Kidney (tissue), 13 donors: ENCODE measurements at regions not wholly inside any gene's neighbourhood (a gene's known extent, or its start where the extent isn't known, plus 50 kb on each side); places are given as distances from the start of the nearest gene placed in this dataset.
"Not testable (repeated sequence)": the region's sequence is repeated elsewhere in the genome, so short reads cannot be mapped to it uniquely, and the experiment has no call there.

Source experiments
- DNase-seq, 5 donors: peaks; one replicate each; pipeline ENCODE4 v3.0.0-alpha.2; 2013 to 2020
- FAIRE-seq: peaks from 2 replicates; lab custom pipeline; 2012; peaks lifted over from hg19 to GRCh38; lab: Jason Lieb, UNC
- H3K27ac ChIP-seq, 2 donors: one replicate each; pipeline ENCODE4 v1.7.0; 2013; ENCODE audit warnings: low read depth in 2 of 2, low read length in 2 of 2, inconsistent platforms in 1 of 2
- H3K27me3 ChIP-seq: one replicate; pipeline ENCODE4 v1.7.1; 2013; ENCODE audit warnings: low read length, inconsistent platforms; ENCODE audit not compliant: control insufficient read depth, insufficient read depth
- H3K36me3 ChIP-seq, 3 donors: one replicate each; pipeline versions ENCODE4 v1.7.0 to v1.7.1; 2013; ENCODE audit warnings: low read length in 3 of 3, control low read depth in 1 of 3, inconsistent platforms in 1 of 3; ENCODE audit not compliant: insufficient read depth in 3 of 3, control insufficient read depth in 2 of 3
- H3K4me1 ChIP-seq, 3 donors: one replicate each; pipeline versions ENCODE4 v1.7.0 to v1.7.1; 2013; ENCODE audit warnings: low read length in 3 of 3, inconsistent platforms in 1 of 3, low read depth in 1 of 3; ENCODE audit not compliant: control insufficient read depth in 2 of 3, insufficient read depth in 2 of 3
- H3K4me3 ChIP-seq, 3 donors: one replicate each; pipeline versions ENCODE4 v1.7.0 to v1.8.1; 2013; ENCODE audit warnings: low read length in 3 of 3, control low read depth in 1 of 3, inconsistent platforms in 1 of 3
- H3K9ac ChIP-seq, 3 donors: one replicate each; pipeline versions ENCODE4 v1.7.0 to v1.7.1; 2013; ENCODE audit warnings: low read length in 3 of 3, control low read depth in 1 of 3, inconsistent platforms in 1 of 3
- H3K9me3 ChIP-seq, 3 donors: one replicate each; pipeline versions ENCODE4 v1.7.0 to v1.7.1; 2013; ENCODE audit warnings: low read length in 3 of 3, control low read depth in 1 of 3, inconsistent platforms in 1 of 3; ENCODE audit not compliant: control insufficient read depth in 2 of 3, insufficient read depth in 1 of 3
- intact Hi-C: fragments of 100-400 bp; cut with DNase I; formaldehyde crosslinking; loops from one replicate; pipeline ENCODE4 v1.11.1; 2022
- TF ChIP-seq, protein P1 (sequence below): IDR thresholded peaks from 3 replicates; pipeline ENCODE4 v1.5.1; 2012; ENCODE audit warnings: mild to moderate bottlenecking, moderate library complexity, borderline replicate concordance; ENCODE audit not compliant: insufficient read depth; ENCODE audit errors: extremely low read depth
- donor health status: control.
- donor health status: control.
- donor health status: control.
- donor health status: control.
- donor health status: control.
- donor health status: DM: yes; HTN: yes; CAD: no.
- donor health status: Normal renal cell carcinoma (clear cell type).

DNA sequence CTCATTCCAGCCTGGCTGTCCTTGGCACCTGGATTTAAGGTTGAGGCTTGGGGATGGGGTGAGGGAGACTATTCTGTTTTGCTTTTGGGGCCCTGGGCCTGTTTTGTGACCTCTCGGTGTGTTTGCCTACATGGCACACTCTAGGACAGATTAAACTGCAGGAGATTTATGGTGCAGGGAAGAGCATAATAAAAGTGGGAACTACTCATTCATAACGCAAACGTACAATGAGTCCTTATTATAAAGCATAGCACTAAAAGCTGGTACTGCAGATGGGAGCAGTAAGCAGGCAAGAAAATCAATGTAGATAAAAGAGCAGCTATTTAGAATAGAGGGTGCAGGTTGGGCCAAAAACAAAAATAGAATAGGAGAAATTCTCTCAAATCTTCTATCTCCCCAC lies 238.4 kb downstream of the ACTR3 start:
- H3K27ac ChIP-seq = no peak overlapping the region
- H3K27me3 ChIP-seq = no peaks in the 10 kb centered on the region

DNA sequence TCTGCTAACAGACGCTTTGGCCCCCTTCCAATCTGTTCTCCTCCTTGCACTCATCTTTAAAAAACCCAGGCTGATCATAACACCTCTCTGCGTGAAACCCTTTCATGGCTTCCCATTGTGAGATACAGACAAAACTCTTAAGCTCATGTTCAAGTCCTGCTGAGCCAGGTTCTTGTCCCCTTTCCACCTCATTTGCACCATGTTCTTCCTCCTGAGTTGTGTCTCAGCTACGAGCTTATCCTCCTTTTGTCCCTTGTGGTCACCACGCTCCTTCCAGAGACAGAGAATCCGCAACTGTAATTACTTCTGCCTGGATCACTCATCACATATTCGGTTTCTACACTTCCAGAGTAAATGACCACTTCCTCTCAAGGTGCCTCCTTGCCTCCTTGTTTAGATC lies 238.8 kb downstream of the ACTR3 start:
- Histone ChIP-seq H3K4me1 (no peaks in the 10 kb centered on the region), H3K27ac (no peak overlapping the region), H3K36me3 (no peaks in the 10 kb centered on the region), H3K27me3 (no peaks in the 10 kb centered on the region), H3K4me3 (no peak overlapping the region), H3K9ac (no peak overlapping the region), H3K9me3 (no peaks in the 10 kb centered on the region)
- FAIRE-seq (no peak), DNase-seq (no peak)
- TF ChIP-seq, protein P1, sequence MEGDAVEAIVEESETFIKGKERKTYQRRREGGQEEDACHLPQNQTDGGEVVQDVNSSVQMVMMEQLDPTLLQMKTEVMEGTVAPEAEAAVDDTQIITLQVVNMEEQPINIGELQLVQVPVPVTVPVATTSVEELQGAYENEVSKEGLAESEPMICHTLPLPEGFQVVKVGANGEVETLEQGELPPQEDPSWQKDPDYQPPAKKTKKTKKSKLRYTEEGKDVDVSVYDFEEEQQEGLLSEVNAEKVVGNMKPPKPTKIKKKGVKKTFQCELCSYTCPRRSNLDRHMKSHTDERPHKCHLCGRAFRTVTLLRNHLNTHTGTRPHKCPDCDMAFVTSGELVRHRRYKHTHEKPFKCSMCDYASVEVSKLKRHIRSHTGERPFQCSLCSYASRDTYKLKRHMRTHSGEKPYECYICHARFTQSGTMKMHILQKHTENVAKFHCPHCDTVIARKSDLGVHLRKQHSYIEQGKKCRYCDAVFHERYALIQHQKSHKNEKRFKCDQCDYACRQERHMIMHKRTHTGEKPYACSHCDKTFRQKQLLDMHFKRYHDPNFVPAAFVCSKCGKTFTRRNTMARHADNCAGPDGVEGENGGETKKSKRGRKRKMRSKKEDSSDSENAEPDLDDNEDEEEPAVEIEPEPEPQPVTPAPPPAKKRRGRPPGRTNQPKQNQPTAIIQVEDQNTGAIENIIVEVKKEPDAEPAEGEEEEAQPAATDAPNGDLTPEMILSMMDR = no peak
- intact Hi-C loops = no loop called here

More for the DNA sequence above, 238.4 kb downstream of the ACTR3 start:
- no peak for DNase-seq
- Histone ChIP-seq H3K4me1 (no peaks in the 10 kb centered on the region), H3K36me3 (no peaks in the 10 kb centered on the region), H3K9ac (no peak overlapping the region), H3K4me3 (no peak overlapping the region), H3K9me3 (no peaks in the 10 kb centered on the region)
- no peak for FAIRE-seq
- TF ChIP-seq, protein P1 = no peak
- intact Hi-C loops = no loop called here

DNA sequence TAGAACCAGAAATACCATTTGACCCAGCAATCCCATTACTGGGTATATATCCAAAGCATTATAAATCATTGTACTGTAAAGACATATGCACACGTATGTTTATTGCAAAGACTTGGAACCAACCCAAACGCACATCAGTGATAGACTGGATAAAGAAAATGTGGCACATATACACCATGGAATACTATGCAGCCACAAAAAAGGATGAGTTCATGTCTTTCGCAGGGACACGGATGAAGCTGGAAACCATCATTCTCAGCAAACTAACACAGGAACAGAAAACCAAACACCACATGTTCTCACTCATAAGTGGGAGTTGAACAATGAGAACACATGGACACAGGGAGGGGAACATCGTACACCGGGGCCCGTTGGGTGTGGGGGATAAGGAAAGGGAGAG lies 242.2 kb downstream of the ACTR3 start:
- H3K27ac ChIP-seq, H3K27me3 ChIP-seq, H3K36me3 ChIP-seq, FAIRE-seq, H3K4me1 ChIP-seq, H3K4me3 ChIP-seq, H3K9ac ChIP-seq, intact Hi-C loops, DNase-seq, H3K9me3 ChIP-seq: not testable (repeated sequence)

GRCh38 chr2:114134146-114134545 lies 244.3 kb downstream of the ACTR3 start:
- intact Hi-C loops = no loop called here
- Histone ChIP-seq H3K4me3 (no peak overlapping the region), H3K27me3 (no peaks in the 10 kb centered on the region), H3K9ac (no peak overlapping the region), H3K9me3 (peaks cover 0 to 3% (median 0%) of the 10 kb centered on the region in 3 donors), H3K4me1 (no peaks in the 10 kb centered on the region), H3K27ac (no peak overlapping the region), H3K36me3 (no peaks in the 10 kb centered on the region)
- FAIRE-seq (no peak), DNase-seq (no peak)
- TF ChIP-seq, protein P1 = no peak
